PC-9 (cell line): ENCODE measurements at regions not wholly inside any gene's neighbourhood (a gene's known extent, or its start where the extent isn't known, plus 50 kb on each side); places are given as distances from the start of the nearest gene placed in this dataset.

Experiments
- BruUV-seq: library from RNA; stranded (reverse); fragments of 400-500 nt; replicated peaks from 2 replicates; lab custom pipeline; 2021; lab: Mats Ljungman, UMichigan
- CTCF ChIA-PET: fragments of 300-600 bp; sonication (Branson Sonifier 250); formaldehyde crosslinking; loops from one replicate; lab custom pipeline; 2022; ENCODE audit warnings: antibody characterized with exemption; lab: Charles Lee
- POLR2A ChIA-PET: fragments of 300-600 bp; sonication (Branson Sonifier 250); formaldehyde crosslinking; loops from one replicate; lab custom pipeline; 2022; ENCODE audit warnings: antibody characterized with exemption; ENCODE audit not compliant: unreplicated experiment; lab: Charles Lee
- DNase-seq, 2 experiments: peaks; one replicate each; pipeline versions ENCODE4 v3.0.0 to v3.0.0-alpha.2; 2015 to 2022; ENCODE audit warnings: mixed read lengths in 1 of 2
- H2AFZ ChIP-seq: fragments of 200-600 bp; sonication (generic); 2 replicates; pipeline ENCODE4 v1.8.1; 2017; ENCODE audit warnings: antibody characterized with exemption
- H3F3A ChIP-seq: fragments of 200-600 bp; sonication (generic); 2 replicates; pipeline ENCODE4 v1.8.1; 2017; ENCODE audit warnings: antibody characterized with exemption, mild to moderate bottlenecking, low read depth; ENCODE audit not compliant: insufficient read depth
- H3K27ac ChIP-seq: fragments of 200-600 bp; sonication (generic); 2 replicates; pipeline ENCODE4 v1.6.1; 2016; ENCODE audit warnings: mixed run types
- H3K27me3 ChIP-seq: fragments of 200-600 bp; sonication (generic); 2 replicates; pipeline ENCODE4 v1.6.1; 2016; ENCODE audit warnings: low read depth, mixed run types; ENCODE audit not compliant: insufficient read depth
- H3K36me3 ChIP-seq: fragments of 200-600 bp; sonication (generic); 2 replicates; pipeline ENCODE4 v1.6.1; 2016; ENCODE audit warnings: low read depth, mixed run types
- H3K4me1 ChIP-seq: fragments of 200-600 bp; sonication (generic); replicated peaks from 2 replicates; pipeline ENCODE4 v1.6.1; 2016; ENCODE audit warnings: mixed run types; ENCODE audit not compliant: insufficient read depth
- H3K4me2 ChIP-seq: fragments of 200-600 bp; sonication (generic); 2 replicates; pipeline ENCODE4 v1.6.1; 2017; ENCODE audit warnings: mixed run types
- H3K4me3 ChIP-seq: fragments of 200-600 bp; sonication (generic); 2 replicates; pipeline ENCODE4 v1.6.1; 2016; ENCODE audit warnings: mixed run types
- H3K79me2 ChIP-seq: fragments of 200-600 bp; sonication (generic); 2 replicates; pipeline ENCODE4 v1.6.1; 2017; ENCODE audit warnings: low read depth, mixed run types
- H3K9me2 ChIP-seq: fragments of 200-600 bp; sonication (generic); 2 replicates; pipeline ENCODE4 v1.8.1; 2017; ENCODE audit warnings: mild to moderate bottlenecking; ENCODE audit not compliant: insufficient read depth
- H3K9me3 ChIP-seq: fragments of 200-600 bp; sonication (generic); 2 replicates; pipeline ENCODE4 v1.8.1; 2016; ENCODE audit warnings: low read depth; ENCODE audit not compliant: insufficient read depth
- H4K20me1 ChIP-seq: fragments of 200-600 bp; sonication (generic); 2 replicates; pipeline ENCODE4 v1.8.1; 2017; ENCODE audit not compliant: insufficient read depth
- CTCF ChIP-seq: fragments of 200-600 bp; sonication (generic); conservative IDR thresholded peaks from 2 replicates; pipeline ENCODE4 v1.6.1; 2017; ENCODE audit warnings: mixed run types, antibody characterized with exemption, mild to moderate bottlenecking, moderate library complexity
- EZH2 ChIP-seq: fragments of 200-600 bp; sonication (generic); IDR thresholded peaks from 2 replicates; pipeline ENCODE4 v1.8.0; 2017; ENCODE audit warnings: antibody characterized with exemption, low read depth
- intact Hi-C: fragments of 100-400 bp; cut with micrococcal nuclease; formaldehyde crosslinking; loops from one replicate; pipeline ENCODE4 v1.10.0; 2022; ENCODE audit not compliant: unreplicated experiment

GRCh38 chr13:63693696-63694095, 2278.0 kb upstream of the PCDH20 start:
- H3K79me2 ChIP-seq, result no peaks in the 10 kb centered on the region
- intact Hi-C loops, result no loop called here
- ChIA-PET POLR2A (no interaction called here), CTCF (no interaction called here)
- no peak overlapping the region for H3K4me2 ChIP-seq
- H3F3A ChIP-seq, result no peaks in the 10 kb centered on the region
- H3K36me3 ChIP-seq, result no peaks in the 10 kb centered on the region
- DNase-seq, result no peak
- H3K9me3 ChIP-seq, result no peaks in the 10 kb centered on the region
- H2AFZ ChIP-seq, result no peak overlapping the region
- no peak overlapping the region for H3K4me3 ChIP-seq
- no peaks in the 10 kb centered on the region for H4K20me1 ChIP-seq
- no TSS peak for BruUV-seq
- no peak for TF ChIP-seq EZH2
- no peak for TF ChIP-seq CTCF
- H3K27ac ChIP-seq, result no peak overlapping the region
- H3K9me2 ChIP-seq, result no peaks in the 10 kb centered on the region
- H3K27me3 ChIP-seq, result no peaks in the 10 kb centered on the region
- H3K4me1 ChIP-seq, result no peaks in the 10 kb centered on the region

GRCh38 chr13:63691474-63691873, 2275.8 kb upstream of the PCDH20 start:
- intact Hi-C loops, result no loop called here
- no peak overlapping the region for H3K4me2 ChIP-seq
- no peaks in the 10 kb centered on the region for H3F3A ChIP-seq
- H3K4me1 ChIP-seq, result no peaks in the 10 kb centered on the region
- ChIA-PET CTCF (no interaction called here), POLR2A (no interaction called here)
- TF ChIP-seq CTCF (no peak), EZH2 (no peak)
- no peaks in the 10 kb centered on the region for H3K27me3 ChIP-seq
- no TSS peak for BruUV-seq
- no peaks in the 10 kb centered on the region for H4K20me1 ChIP-seq
- H3K27ac ChIP-seq, result no peak overlapping the region
- no peak for DNase-seq
- no peaks in the 10 kb centered on the region for H3K9me2 ChIP-seq
- no peak overlapping the region for H2AFZ ChIP-seq
- H3K4me3 ChIP-seq, result no peak overlapping the region
- no peaks in the 10 kb centered on the region for H3K9me3 ChIP-seq
- H3K79me2 ChIP-seq, result no peaks in the 10 kb centered on the region
- H3K36me3 ChIP-seq, result no peaks in the 10 kb centered on the region

GRCh38 chr13:63690672-63691071, 2275.0 kb upstream of the PCDH20 start:
- POLR2A ChIA-PET, result no interaction called here
- Histone ChIP-seq H3K9me3 (no peaks in the 10 kb centered on the region), H2AFZ (peak overlapping the region; percentile 32; the same call in 1 of the 2 replicates), H3K36me3 (no peaks in the 10 kb centered on the region), H3K4me3 (no peak overlapping the region), H3K4me1 (no peaks in the 10 kb centered on the region), H3F3A (no peaks in the 10 kb centered on the region), H4K20me1 (no peaks in the 10 kb centered on the region), H3K4me2 (no peak overlapping the region), H3K9me2 (no peaks in the 10 kb centered on the region), H3K27ac (no peak overlapping the region), H3K27me3 (no peaks in the 10 kb centered on the region), H3K79me2 (no peaks in the 10 kb centered on the region)
- TF ChIP-seq EZH2 (no peak), CTCF (no peak)
- DNase-seq, result no peak
- CTCF ChIA-PET, result no interaction called here
- BruUV-seq, result no TSS peak
- intact Hi-C loops, result no loop called here
